Karpas-422 (cell line): ENCODE measurements at regions not wholly inside any gene's neighbourhood (a gene's known extent, or its start where the extent isn't known, plus 50 kb on each side); places are given as distances from the start of the nearest gene placed in this dataset.
"Not testable (repeated sequence)": the region's sequence is repeated elsewhere in the genome, so short reads cannot be mapped to it uniquely, and the experiment has no call there.

Experiments used
- DNase-seq: peaks from one replicate; pipeline ENCODE4 v3.0.0-alpha.2; 2015
- H2AFZ ChIP-seq: fragments of 200-600 bp; sonication (generic); 2 replicates; pipeline ENCODE4 v1.6.1; 2014; ENCODE audit warnings: antibody characterized with exemption, low read length, mixed read lengths
- H3K27ac ChIP-seq: fragments of 200-600 bp; sonication (generic); 2 replicates; pipeline ENCODE4 v1.5.1; 2014; ENCODE audit warnings: mild to moderate bottlenecking, low read length, moderate library complexity
- H3K27me3 ChIP-seq: fragments of 200-600 bp; sonication (generic); 2 replicates; pipeline ENCODE4 v1.6.1; 2014; ENCODE audit warnings: low read length, mixed read lengths
- H3K36me3 ChIP-seq: fragments of 200-600 bp; sonication (generic); 2 replicates; pipeline ENCODE4 v1.6.1; 2014; ENCODE audit warnings: low read length, mixed read lengths; ENCODE audit not compliant: insufficient read depth
- H3K4me1 ChIP-seq: fragments of 200-600 bp; sonication (generic); 2 replicates; pipeline ENCODE4 v1.6.1; 2014; ENCODE audit warnings: mild to moderate bottlenecking, low read length, mixed read lengths
- H3K4me2 ChIP-seq: fragments of 200-600 bp; sonication (generic); 2 replicates; pipeline ENCODE4 v1.6.1; 2014; ENCODE audit warnings: low read length, low read depth, mild to moderate bottlenecking; ENCODE audit not compliant: poor library complexity, severe bottlenecking
- H3K4me3 ChIP-seq: fragments of 200-600 bp; sonication (generic); 2 replicates; pipeline ENCODE4 v1.5.1; 2014; ENCODE audit warnings: mild to moderate bottlenecking, antibody characterized with exemption, low read length, mixed read lengths
- H3K79me2 ChIP-seq: fragments of 200-600 bp; sonication (generic); 2 replicates; pipeline ENCODE4 v1.6.1; 2014; ENCODE audit warnings: mild to moderate bottlenecking, low read length, mixed read lengths
- H3K9ac ChIP-seq: fragments of 200-600 bp; sonication (generic); 2 replicates; pipeline ENCODE4 v1.6.0; 2014; ENCODE audit warnings: low read length
- H3K9me2 ChIP-seq: fragments of 200-600 bp; sonication (generic), shearing (Covaris generic); replicated peaks from 2 replicates; pipeline ENCODE4 v1.6.0; 2014; ENCODE audit warnings: mild to moderate bottlenecking, low read length, moderate library complexity; ENCODE audit not compliant: insufficient read depth
- H3K9me3 ChIP-seq: fragments of 300-700, 200-600 bp; sonication (generic); 2 replicates; pipeline ENCODE4 v1.6.1; 2014; ENCODE audit warnings: low read length, mixed read lengths
- H4K20me1 ChIP-seq: fragments of 200-600 bp; sonication (generic); 2 replicates; pipeline ENCODE4 v1.6.1; 2014; ENCODE audit warnings: mild to moderate bottlenecking, antibody characterized with exemption, low read length, low read depth; ENCODE audit not compliant: insufficient read depth

DNA sequence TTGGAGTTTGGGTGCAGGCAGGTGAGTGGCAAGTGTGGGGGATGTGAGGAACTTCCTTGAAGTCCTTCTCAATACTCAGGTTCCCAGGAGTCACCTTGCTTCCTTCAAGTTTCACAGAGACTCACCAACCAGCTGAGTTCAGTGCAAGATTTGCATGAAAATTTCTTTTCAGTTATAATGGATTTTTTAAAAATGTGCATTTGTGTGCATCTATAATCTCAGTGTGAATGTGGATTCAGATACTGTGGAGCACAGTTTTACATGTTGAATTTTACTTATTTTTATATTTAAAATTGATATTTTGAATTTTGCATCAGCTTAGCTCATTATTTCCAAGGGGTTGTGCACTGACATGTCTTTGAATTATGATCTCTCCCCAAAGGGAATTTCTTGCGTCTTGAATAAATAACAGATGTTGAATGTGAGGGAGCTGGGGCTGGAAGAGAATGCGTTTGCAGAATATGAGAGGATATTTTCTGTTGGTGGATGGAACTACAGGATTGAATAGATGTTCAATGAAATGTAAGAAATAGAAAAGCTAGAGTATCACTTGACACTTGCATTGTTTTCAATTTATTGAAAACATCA is 184.3 kb downstream of the RPRM start:
- Histone ChIP-seq H3K4me2 (no peak overlapping the region), H3K4me1 (peaks cover 9% of the 10 kb centered on the region), H4K20me1 (no peaks in the 10 kb centered on the region), H3K9me2 (no peaks in the 10 kb centered on the region), H3K9me3 (no peaks in the 10 kb centered on the region), H2AFZ (no peak overlapping the region), H3K4me3 (no peak overlapping the region), H3K79me2 (no peaks in the 10 kb centered on the region), H3K9ac (no peak overlapping the region), H3K27me3 (no peaks in the 10 kb centered on the region), H3K27ac (no peak overlapping the region), H3K36me3 (no peaks in the 10 kb centered on the region)
- DNase-seq: no peak

- H3K27ac ChIP-seq: no peak overlapping the region
- no peak for DNase-seq
- H3K36me3 ChIP-seq: no peaks in the 10 kb centered on the region
- no peak overlapping the region for H3K4me3 ChIP-seq
- no peaks in the 10 kb centered on the region for H3K79me2 ChIP-seq
- H3K9ac ChIP-seq: no peak overlapping the region
- H3K9me2 ChIP-seq: no peaks in the 10 kb centered on the region
- no peaks in the 10 kb centered on the region for H4K20me1 ChIP-seq
- H2AFZ ChIP-seq: no peak overlapping the region
- H3K4me1 ChIP-seq: peaks cover 9% of the 10 kb centered on the region
- no peak overlapping the region for H3K4me2 ChIP-seq
- H3K9me3 ChIP-seq: no peaks in the 10 kb centered on the region
- no peaks in the 10 kb centered on the region for H3K27me3 ChIP-seq
Measured at GRCh38 chr2:153291718-153292117, 186.8 kb downstream of the RPRM start.

- Histone ChIP-seq H3K9ac (no peak overlapping the region), H2AFZ (no peak overlapping the region), H3K79me2 (no peaks in the 10 kb centered on the region), H3K9me2 (no peaks in the 10 kb centered on the region), H4K20me1 (no peaks in the 10 kb centered on the region), H3K27ac (no peak overlapping the region), H3K27me3 (no peaks in the 10 kb centered on the region), H3K36me3 (no peaks in the 10 kb centered on the region), H3K4me1 (no peaks in the 10 kb centered on the region), H3K9me3 (peaks cover 5% of the 10 kb centered on the region), H3K4me3 (no peak overlapping the region), H3K4me2 (no peak overlapping the region)
- no peak for DNase-seq
Measured at GRCh38 chr2:153287109-153287801, 191.3 kb downstream of the RPRM start.

DNA sequence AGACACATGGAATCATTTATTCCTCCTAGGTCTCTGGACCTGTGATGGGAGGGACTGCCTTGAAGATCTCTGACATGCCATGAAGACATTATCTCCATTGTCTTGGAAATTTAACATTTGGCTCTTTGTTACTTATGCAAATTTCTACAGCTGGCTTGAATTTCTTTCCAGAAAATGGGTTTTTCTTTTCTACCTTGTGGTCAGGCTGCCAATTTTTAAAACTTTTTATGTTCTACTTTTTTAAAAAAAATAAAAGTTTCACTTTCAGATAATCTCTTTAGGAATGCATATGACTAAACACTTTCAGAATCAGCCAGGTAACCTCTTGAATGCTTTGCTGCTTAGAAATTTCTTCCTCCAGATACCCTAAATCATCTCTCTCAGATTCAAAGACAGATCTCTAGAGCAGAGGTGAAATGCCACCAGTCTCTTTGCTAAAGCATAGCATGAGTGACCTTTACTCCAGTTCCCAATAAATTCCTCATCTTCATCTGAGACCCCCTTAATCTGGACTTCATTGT is 209.6 kb downstream of the RPRM start:
- H2AFZ ChIP-seq: no peak overlapping the region
- no peak overlapping the region for H3K4me2 ChIP-seq
- DNase-seq: no peak
- no peaks in the 10 kb centered on the region for H3K79me2 ChIP-seq
- no peaks in the 10 kb centered on the region for H3K9me3 ChIP-seq
- no peak overlapping the region for H3K27ac ChIP-seq
- H3K36me3 ChIP-seq: no peaks in the 10 kb centered on the region
- no peak overlapping the region for H3K4me3 ChIP-seq
- no peaks in the 10 kb centered on the region for H3K27me3 ChIP-seq
- H3K9ac ChIP-seq: no peak overlapping the region
- H4K20me1 ChIP-seq: no peaks in the 10 kb centered on the region
- no peaks in the 10 kb centered on the region for H3K4me1 ChIP-seq
- H3K9me2 ChIP-seq: no peaks in the 10 kb centered on the region

DNA sequence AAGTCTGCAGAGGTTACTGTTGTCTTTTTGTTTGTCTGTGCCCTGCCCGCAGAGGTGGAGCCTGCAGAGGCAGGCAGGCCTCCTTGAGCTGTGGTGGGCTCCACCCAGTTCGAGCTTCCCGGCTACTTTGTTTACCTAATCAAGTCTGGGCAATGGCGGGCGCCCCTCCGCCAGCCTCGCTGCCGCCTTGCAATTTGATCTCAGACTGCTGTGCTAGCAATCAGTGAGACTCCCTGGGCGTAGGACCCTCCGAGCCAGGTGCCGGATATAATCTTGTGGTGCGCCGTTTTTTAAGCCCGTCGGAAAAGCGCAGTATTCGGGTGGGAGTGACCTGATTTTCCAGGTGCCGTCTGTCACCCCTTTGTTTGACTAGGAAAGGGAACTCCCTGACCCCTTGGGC is 221.7 kb downstream of the RPRM start:
- H3K4me1 ChIP-seq: not testable (repeated sequence)

DNA sequence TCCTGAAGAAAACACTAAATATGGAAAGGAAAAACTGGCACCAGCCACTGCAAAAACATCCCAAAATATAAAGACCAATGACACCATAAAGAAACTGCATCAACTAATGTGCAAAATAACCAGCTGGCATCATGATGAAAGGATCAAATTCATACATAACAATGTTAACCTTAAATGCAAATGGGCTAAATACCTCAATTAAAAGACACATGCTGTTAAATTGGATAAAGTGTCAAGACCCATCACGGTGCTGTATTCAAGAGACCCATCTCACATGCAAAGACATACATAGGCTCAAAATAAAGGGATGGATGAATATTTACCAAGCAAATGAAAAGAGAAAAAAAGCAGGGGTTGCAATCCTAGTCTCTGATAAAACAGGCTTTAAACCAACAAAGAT is 231.9 kb downstream of the RPRM start:
- not testable (repeated sequence) for H4K20me1 ChIP-seq, H3K79me2 ChIP-seq, H3K9me2 ChIP-seq, H3K36me3 ChIP-seq, H3K27me3 ChIP-seq, H3K4me1 ChIP-seq, H3K4me2 ChIP-seq, H2AFZ ChIP-seq, H3K4me3 ChIP-seq, H3K9me3 ChIP-seq, H3K27ac ChIP-seq, DNase-seq, H3K9ac ChIP-seq

More for the DNA sequence above, 221.7 kb downstream of the RPRM start:
- DNase-seq, H3K9me3 ChIP-seq, H3K9ac ChIP-seq, H3K36me3 ChIP-seq, H3K9me2 ChIP-seq, H3K27ac ChIP-seq, H4K20me1 ChIP-seq, H3K4me3 ChIP-seq, H3K79me2 ChIP-seq, H2AFZ ChIP-seq, H3K27me3 ChIP-seq, H3K4me2 ChIP-seq: not testable (repeated sequence)

GRCh38 chr2:153235516-153235915 is 243.0 kb downstream of the RPRM start:
- Histone ChIP-seq H3K4me2 (no peak overlapping the region), H3K9me2 (no peaks in the 10 kb centered on the region), H3K9me3 (no peaks in the 10 kb centered on the region), H3K27me3 (peaks cover 3% of the 10 kb centered on the region; the same call in 1 of the 2 replicates), H3K79me2 (no peaks in the 10 kb centered on the region), H4K20me1 (no peaks in the 10 kb centered on the region), H3K4me3 (no peak overlapping the region), H3K9ac (no peak overlapping the region), H3K27ac (no peak overlapping the region), H2AFZ (no peak overlapping the region), H3K4me1 (no peaks in the 10 kb centered on the region), H3K36me3 (no peaks in the 10 kb centered on the region)
- no peak for DNase-seq

- H3K9ac ChIP-seq: no peak overlapping the region
- H3K27me3 ChIP-seq: peaks cover 3% of the 10 kb centered on the region; the same call in 1 of the 2 replicates
- H3K4me2 ChIP-seq: no peak overlapping the region
- no peaks in the 10 kb centered on the region for H3K4me1 ChIP-seq
- H3K9me2 ChIP-seq: 0 out of 2 replicates have a peak, but pooled peaks cover 4% of the 10 kb centered on the region
- H3K79me2 ChIP-seq: no peaks in the 10 kb centered on the region
- H3K27ac ChIP-seq: no peak overlapping the region
- H4K20me1 ChIP-seq: no peaks in the 10 kb centered on the region
- no peak overlapping the region for H2AFZ ChIP-seq
- H3K36me3 ChIP-seq: no peaks in the 10 kb centered on the region
- H3K9me3 ChIP-seq: no peaks in the 10 kb centered on the region
- DNase-seq: no peak
- no peak overlapping the region for H3K4me3 ChIP-seq
Measured at GRCh38 chr2:153232464-153232863, 246.1 kb downstream of the RPRM start.
